ENCODE measurements at regions not wholly inside any gene's neighbourhood (a gene's known extent, or its start where the extent isn't known, plus 50 kb on each side); places are given as distances from the start of the nearest gene placed in this dataset.

- no peak for TF ChIP-seq CTCF (IDR thresholded peaks at IDR 0.05; ENCODE audit: low read depth, low read length, poor library complexity, severe bottlenecking)
- no peak for TF ChIP-seq EZH2phosphoT487 (IDR thresholded peaks at IDR 0.05; ENCODE audit: borderline replicate concordance, low read length)
Observed at GRCh38 chr6:33959661-33960344, 156.0 kb upstream of the MLN start.
